LNCaP clone FGC (cell line): ENCODE measurements at regions not wholly inside any gene's neighbourhood (a gene's known extent, or its start where the extent isn't known, plus 50 kb on each side); places are given as distances from the start of the nearest gene placed in this dataset.
"Not testable (repeated sequence)": the region's sequence is repeated elsewhere in the genome, so short reads cannot be mapped to it uniquely, and the experiment has no call there.

Experiments
- DNase-seq: peaks from one replicate; pipeline ENCODE4 v3.0.0-alpha.2; 2011; ENCODE audit warnings: low read depth
- H3K4me3 ChIP-seq: 2 replicates; pipeline ENCODE4 v1.5.1; 2011; ENCODE audit warnings: mild to moderate bottlenecking, low read depth, low read length, control low read depth
- CTCF ChIP-seq: IDR thresholded peaks from 2 replicates; pipeline ENCODE4 v1.5.1; 2012; ENCODE audit warnings: mild to moderate bottlenecking; ENCODE audit not compliant: control insufficient read depth, insufficient read depth; ENCODE audit errors: extremely low read depth

- no peak for TF ChIP-seq CTCF
- H3K4me3 ChIP-seq: no peak overlapping the region
- DNase-seq: no peak
Measured at GRCh38 chr6:76584121-76584520, 511.7 kb upstream of the IMPG1 start.

DNA sequence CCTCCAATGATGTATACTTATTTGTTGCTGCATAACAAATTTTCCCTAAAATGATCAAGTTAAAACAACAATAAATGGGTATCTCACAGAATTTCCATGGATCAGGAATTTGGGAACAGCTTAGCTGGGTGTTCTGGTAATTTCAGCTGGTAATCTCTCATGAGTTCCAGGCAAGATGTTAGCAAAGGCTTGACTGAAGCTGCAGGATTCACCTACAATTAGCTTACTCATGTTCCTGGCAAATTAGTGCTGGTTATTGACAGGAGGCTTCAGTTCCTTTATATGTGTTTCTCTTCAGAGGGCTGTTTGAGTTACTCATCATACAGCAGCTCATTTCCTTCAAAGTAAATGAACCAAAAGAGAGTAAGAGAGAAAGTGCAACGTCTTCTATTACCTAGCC, 506.3 kb upstream of the IMPG1 start:
- DNase-seq: no peak
- H3K4me3 ChIP-seq: no peak overlapping the region
- TF ChIP-seq CTCF: no peak

- no peak for DNase-seq
- TF ChIP-seq CTCF: no peak
- H3K4me3 ChIP-seq: no peak overlapping the region
Measured at GRCh38 chr6:76574746-76575145, 502.3 kb upstream of the IMPG1 start.

- H3K4me3 ChIP-seq: no peak overlapping the region
- no peak for DNase-seq
- no peak for TF ChIP-seq CTCF
Measured at GRCh38 chr6:76565932-76566331, 493.5 kb upstream of the IMPG1 start.

GRCh38 chr6:76562371-76562770, 489.9 kb upstream of the IMPG1 start:
- not testable (repeated sequence) for DNase-seq, H3K4me3 ChIP-seq

GRCh38 chr6:76560851-76561755, 488.6 kb upstream of the IMPG1 start:
- not testable (repeated sequence) for DNase-seq, H3K4me3 ChIP-seq

DNA sequence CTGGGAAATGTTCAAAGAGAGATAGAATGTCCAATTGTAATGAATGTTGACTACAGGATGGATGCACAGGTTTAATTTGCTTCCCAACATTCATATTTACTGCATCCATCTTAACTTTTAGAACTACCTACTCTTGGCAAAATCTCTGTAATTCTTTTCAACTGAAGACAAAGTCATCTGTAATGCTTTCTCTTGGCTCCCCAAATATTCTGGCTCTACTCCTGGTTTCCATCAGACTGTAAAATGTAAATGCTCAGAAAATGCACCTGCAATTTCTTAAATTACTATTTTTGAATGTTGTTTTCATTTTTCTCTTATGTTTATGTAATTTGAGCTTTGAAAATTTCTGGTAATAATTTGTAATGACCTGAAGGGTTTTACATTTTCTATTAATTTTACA, 480.8 kb upstream of the IMPG1 start:
- no peak overlapping the region for H3K4me3 ChIP-seq
- TF ChIP-seq CTCF: no peak
- no peak for DNase-seq

DNA sequence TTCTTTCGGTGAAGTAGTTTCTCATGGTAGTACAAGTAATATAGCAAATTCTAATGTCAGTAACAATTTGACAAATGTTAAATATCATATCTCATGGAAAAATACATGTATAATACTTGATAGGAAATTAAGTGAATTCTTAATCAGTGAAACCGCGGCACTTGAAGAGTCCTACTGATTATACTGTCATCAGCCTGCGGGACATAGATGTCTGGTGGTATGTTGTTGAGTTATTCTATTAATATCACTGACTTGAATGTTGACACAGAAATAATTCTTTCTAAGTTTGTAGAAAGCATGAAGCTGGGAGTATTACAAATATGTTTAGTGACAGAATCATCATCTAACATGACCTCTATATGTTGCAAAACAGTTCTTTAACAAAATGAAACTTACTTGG, 479.8 kb upstream of the IMPG1 start:
- no peak for DNase-seq
- H3K4me3 ChIP-seq: no peak overlapping the region
- TF ChIP-seq CTCF: no peak
